ENCODE measurements at regions not wholly inside any gene's neighbourhood (a gene's known extent, or its start where the extent isn't known, plus 50 kb on each side); places are given as distances from the start of the nearest gene placed in this dataset.

DNA sequence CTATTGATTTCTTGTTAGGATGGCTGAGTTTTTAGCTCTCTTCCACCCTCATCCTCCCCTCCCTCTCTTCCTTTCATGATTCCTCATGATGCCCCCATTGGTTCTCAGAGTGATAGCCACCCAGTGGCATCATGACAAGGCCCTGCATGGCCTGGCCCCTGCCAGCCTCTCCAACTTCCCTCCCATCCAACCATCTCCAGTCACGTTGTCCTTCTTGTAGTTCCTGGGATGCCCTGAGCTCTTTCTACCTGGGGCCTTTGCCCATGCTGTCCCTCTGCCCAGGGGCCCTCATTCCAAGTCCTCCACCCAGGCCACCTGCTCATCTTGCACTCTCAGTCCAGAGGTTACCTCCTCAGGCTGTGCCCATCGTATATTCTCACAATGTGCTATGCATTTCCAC is 247.5 kb downstream of the TFCP2L1 start:
- no peak for FAIRE-seq

DNA sequence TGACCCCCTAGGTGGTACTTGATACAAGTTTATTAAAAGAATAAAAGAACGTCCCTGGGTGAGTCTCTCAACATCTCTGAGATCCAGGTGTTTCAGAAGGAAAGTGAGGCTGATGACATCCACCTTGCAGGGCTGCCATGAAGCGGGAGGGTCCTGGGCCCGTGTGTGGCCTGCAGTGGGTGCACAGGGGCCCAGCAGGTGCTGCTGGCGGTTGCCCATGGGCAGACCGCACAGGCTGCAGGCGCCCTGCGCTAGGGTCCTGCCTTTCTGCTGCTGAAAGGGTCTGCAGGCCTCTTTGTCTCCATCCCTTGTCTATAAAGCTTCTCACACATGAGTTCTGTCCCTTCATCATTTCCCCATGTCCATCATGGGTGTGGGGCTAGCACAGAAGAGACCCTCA is 247.0 kb downstream of the TFCP2L1 start:
- FAIRE-seq = no peak

DNA sequence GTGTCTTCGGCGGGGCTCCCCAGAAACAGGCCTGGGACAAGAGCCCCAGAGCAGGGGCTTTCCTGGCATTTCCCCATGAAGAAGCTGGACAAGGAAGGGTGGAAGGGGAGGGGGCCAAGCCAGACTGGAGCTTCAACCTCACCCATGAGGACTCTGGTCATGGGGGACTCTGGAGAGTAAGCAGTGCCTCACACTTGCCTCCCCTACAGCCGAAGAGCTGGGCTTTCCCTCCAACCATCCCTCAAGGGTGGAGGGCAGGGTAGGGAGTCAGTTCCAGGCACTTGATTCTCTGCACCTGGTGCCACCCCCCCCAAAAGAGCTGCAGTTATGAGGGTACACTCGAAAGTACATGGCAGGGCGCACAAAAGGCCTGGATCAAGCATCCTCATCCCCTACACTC is 246.6 kb downstream of the TFCP2L1 start:
- no peak for FAIRE-seq

DNA sequence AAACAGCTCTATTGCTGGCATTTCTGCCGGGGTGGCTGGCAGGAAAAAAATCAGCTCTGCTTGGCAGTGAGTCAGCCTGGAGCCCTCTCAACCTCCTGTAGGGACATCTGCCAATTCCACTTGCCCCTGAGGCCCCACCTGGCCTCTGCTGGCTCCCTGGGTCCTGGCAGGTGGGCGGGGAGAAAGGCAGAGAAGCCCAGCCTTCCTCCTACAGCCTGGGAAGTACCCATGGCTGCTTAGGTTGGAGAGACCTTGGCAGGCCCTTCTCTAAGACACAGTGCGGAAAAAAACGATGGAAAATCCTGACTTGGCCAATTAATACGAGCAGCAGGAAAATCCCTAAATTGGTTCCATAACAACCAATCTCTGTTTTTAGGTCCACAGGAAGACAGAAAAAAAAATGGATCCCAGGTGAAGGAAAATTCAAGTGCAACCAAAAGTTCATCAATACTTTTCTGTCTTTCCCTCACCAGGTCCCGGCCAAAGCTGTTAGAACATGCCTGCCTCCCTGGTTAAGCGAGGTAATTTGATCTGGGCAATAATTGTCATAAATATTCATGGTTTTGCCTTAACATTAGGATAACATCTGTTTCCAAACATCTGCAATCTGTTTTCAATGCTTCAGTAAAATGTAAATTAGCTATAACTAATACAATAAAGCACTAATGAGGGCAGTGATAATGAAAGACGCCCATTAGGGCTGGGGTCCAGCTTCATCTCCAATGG is 245.9 kb downstream of the TFCP2L1 start:
- no peak for FAIRE-seq

DNA sequence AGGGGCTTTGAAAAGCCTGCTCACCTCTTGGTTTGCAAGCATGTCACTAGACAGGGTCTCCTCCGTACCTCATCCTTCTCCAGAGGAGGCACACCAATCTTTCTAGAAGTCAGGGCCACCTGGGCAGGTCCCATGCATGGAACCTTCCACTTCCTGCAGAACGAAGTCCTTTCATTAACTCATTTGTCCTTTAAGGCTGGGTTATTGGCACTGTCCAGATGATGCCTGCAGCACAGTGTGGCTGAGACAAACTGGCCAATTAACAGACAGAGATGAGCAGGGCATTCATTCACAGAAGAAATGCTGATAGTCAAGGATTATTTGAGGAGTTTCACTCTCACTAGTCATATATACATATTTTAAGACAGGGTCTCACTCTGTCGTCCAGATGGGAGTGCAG is 245.3 kb downstream of the TFCP2L1 start:
- no peak for FAIRE-seq

DNA sequence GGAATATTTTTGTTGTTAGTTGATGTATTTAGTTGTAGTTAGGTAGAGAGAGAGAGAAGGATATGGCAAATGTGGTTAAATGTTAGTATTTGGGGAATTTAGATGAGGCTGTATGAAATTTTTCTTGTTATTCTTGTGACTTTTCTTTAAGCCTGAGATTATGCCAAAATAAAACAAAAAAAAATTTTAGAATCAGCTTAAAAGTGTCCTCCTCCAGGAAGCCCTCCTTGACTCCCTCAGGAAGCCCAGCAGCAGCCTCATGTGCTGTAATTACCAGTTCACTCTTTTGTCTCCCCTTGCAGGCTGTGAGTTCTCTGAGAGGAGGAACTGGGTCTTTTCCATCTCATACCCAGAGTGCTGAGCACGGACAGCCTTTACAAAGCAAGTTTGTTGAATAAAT is 243.5 kb downstream of the TFCP2L1 start:
- no peak for FAIRE-seq

DNA sequence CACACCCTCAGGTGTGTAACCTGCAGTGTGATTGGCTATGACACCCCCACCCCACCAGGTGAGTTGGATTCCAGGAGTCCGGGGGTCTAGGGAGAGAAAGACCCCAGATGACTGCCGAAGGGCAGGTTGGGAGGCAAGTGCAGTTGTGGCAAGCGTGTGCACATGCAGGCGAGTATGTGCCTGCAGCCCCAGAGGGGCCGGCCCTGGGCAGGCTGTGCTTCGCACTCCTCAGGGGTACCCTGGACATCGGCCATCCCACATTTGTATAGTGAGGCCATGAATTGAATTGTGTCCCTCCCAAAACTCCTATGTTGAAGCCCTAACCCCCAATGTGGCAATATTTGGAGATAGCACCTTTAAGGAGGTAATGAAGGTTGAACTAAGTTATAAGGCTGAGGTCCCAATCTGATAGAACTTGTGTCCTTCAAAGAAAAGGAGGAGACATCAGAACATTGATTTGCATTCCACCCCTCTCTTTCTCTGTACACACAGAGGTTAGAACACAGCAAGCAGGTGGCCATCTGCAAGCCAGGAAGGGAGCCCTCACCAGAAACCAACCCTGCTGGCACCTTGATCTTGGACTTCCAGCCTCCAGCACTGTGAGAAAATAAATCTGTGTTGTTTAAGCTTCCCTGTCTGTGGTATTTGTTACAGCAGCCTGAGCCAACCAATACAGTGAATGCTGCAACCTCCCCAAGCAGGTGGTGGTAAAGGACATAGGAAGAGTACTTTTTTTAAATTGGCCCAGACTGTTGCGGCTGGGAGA is 241.8 kb downstream of the TFCP2L1 start:
- no peak for FAIRE-seq

DNA sequence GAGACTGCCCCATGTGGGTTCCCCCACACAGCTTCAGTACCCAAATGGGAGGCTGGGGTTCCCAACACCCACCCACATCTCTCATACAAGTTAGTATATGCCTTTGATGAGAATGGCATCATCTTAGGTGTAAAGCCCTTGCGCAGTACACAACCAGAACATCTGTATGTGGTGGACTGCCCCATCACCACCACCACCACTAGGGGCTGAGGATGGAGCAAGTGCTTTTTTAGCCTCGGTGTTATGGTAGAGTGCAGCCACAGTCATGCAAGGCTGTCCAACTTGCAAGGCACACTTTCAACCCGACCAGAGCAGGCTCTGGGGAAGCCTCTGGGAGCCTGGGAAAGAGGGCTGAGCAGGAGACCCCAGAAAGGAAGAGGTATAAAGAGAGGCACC is 241.2 kb downstream of the TFCP2L1 start:
- FAIRE-seq = no peak

DNA sequence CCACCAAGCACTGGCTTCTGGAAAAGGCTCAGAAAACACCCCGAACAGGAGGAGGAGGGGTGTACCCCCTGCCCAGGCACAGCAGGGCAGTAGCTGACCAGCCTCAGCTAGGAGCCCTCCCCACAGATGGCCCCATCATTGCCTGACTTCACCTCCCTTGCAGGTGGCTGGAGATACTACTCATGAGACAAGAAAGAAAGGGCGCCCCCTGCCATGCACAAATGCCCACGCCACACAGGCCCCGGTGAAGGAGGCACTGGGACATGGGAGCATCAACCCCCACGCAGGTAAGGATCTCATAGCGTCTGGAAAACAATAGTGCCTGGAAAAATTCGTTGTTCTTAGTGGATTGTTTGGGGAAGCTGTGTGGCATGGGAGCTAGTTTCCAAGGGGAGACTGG is 240.6 kb downstream of the TFCP2L1 start:
- no peak for FAIRE-seq

DNA sequence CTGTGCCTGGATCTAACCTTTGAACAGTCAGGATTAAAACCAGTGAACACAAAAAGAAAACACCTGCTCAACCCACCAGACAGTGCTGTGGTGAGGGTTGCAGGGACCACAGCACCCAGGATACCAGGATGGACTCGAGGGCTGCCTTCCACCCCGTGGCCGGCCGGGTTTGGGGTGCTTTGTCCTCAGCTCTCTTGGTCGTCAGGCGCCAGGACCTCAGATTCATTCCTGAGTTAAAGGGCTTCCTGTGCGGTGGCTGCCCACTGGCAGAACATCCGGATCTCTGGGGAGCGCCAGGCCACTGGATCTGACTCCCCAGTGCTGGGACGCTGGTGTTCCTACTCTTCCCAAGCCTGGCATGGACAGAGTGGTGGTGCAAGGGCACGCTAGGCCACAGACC is 239.8 kb downstream of the TFCP2L1 start:
- no peak for FAIRE-seq

DNA sequence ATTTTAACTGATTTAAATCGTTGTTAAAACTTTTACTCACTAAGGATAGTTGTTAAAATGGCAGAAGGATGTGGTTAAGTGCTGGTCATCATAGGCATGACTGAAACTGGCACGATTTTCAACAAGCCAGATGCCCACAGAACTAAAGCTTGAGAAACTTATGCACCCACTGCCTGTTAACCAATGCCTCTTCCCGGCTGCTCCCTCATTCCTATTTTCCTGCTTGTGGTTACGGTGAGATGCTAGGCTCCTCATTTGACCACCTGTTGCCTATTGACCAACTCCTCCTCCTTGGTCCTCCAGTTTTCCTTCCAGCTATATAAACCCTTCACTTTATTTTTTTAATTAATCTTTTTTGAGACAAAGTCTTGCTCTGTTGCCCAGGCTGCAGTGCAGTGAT is 238.7 kb downstream of the TFCP2L1 start:
- FAIRE-seq = no peak

DNA sequence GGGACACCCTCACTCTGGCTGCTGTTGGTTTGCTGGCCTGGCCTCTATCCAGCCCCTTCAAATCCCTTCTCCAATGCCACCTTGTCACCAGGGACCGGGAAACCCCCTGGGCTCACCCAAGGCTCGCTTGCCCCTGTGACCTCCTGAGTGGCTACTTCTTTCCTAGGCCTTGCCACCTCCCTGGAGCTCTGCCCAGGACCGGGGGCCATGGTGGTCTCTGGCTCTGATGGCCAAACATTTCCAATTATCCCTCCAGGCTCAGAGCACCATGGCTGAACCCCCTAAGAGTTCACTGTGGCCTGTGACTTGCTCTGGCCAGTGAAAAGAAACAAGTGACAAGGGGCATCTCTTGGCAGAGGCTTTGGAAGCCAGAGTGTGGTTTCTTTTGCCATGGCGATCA is 237.6 kb downstream of the TFCP2L1 start:
- FAIRE-seq = no peak

DNA sequence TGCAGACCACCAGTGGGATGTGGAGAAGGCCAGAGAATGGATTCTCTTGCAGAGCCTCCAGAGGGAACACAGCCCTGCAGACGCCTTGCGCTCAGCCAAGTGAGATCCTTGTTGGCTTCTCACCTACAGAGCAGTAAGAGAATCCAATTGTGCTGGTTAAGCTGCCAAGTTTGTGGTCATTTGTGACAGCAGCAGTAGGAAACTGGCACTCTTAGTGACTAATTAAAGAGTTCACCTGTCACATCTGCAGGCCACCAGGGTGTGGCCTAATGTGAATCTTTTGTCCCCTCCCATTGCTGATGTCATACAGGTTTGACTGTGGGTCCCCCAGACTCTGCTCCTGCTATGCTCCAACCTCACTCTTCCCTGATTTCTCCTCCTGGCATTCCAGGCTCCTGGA is 235.9 kb downstream of the TFCP2L1 start:
- no peak for FAIRE-seq

DNA sequence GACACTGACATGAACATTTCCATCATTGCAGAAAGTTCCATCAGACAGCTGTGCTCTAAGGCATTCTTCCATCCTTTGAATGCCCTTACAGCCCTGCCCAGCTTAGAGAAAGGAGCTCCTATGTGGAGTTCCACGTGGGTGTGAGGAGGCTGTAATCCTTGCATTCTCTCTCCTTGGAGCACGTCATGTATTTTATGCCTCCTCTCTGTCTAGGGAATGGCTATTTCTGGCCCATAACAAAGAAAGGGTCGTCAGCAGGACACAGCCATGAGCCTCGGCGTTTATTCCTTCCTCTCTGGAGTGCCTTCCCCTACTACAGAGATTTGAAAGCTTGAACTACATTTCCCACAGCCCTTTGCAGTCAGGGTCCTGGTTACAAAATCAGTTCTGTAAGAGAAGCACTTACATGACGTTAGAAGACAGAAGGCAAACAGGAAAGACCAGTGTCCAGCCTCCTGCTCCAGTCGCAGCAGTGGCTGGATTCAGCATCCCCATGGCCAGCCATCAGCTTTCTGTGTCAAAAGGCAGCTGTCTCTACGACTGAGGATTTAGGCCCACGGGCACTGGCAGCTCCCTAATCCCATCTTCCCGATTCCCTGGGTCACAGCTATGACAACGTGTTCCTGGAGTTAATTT is 234.9 kb downstream of the TFCP2L1 start:
- no peak for FAIRE-seq

DNA sequence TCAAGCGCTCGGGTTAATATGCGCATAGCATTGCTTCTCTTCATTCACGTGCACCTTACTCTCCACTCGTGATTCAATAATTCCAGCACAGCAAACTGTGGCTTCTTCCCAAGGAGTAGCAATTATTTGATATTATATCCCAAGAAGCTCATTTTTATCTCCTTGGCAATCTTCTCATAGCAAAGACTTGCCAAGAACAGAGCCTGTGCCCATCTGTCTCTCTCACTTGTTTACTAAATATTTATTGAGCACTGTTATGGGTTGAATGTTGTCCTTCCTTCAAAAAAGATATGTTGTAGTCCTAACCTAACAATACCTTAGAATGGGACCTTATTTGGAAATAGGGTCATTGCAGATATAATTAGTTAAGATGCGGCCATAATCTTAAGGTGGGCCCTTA is 233.7 kb downstream of the TFCP2L1 start:
- no peak for FAIRE-seq

DNA sequence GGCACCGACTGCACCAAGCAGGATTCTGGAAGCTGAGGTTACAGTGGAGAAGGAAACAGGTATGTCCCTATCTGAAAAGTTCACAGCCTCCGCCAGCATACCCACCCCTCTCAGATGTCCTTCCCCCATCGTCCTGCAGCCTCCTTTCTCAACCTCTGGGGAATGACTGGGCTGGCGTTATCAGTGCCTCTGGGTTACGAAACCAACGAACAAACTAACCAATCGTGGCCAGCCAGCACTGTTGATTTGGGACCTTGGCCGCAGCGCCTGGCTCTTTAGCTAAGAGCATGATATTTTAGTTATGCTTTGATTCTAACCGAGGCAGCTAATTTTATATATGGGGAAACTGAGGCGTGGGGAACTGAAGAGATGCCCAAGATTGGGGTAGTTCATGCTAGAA is 233.0 kb downstream of the TFCP2L1 start:
- FAIRE-seq = no peak

DNA sequence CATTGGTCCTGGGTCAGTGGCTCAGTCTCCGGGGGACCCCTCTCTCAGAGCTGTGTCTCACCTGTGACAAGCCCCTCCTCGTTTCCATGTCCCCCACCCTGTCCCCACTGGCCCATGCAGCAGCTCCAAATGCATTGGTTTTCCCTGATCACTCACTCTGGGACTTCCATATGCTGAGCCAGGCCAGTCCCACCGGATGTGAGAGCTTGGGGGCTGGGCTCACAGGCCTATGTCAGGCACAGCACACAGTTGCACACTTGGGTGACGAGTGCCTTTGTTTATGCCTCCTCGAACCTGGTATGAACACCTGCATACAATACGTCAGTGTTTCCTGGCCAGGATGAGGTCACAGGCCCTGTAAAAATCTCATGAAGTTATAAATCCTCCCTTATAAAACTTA is 232.5 kb downstream of the TFCP2L1 start:
- FAIRE-seq = no peak

DNA sequence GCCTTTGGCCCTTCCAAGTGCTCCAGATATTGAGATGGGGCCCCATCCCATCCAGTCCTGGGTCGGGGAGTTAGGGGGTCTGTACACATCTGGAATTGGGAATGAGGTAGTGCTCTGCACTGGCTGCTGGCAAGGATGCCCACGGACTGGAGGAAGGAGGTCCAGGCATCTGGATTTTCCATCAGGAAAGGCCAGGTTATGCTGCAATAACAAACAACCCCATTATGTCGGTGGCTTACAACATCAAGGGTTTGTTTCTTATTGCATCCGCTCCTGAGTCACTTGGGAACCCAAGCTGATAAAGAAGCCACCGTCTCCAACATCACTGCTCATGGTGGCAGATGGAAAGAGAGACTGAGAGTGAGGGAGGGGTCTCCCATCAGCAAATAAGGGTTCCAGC is 229.9 kb downstream of the TFCP2L1 start:
- FAIRE-seq = no peak

DNA sequence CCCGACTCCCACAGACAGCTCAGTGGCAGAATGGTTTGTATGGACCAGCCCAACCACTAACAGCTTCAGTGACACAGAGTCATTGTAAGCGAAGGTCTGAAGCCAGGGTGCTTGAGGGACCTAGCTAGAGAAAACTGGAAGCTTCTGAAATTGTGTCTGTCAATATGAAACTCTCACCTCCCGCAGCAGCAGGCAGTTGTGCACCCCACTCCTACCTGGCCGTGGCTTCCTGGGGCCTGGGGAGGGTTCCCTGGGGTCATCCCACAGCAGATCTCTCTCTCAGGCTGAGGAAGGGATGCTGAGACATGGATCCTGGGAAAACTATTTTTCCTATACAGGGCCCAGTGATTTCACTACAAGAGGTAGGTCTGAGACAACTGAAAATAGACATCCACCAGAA is 229.5 kb downstream of the TFCP2L1 start:
- no peak for FAIRE-seq

DNA sequence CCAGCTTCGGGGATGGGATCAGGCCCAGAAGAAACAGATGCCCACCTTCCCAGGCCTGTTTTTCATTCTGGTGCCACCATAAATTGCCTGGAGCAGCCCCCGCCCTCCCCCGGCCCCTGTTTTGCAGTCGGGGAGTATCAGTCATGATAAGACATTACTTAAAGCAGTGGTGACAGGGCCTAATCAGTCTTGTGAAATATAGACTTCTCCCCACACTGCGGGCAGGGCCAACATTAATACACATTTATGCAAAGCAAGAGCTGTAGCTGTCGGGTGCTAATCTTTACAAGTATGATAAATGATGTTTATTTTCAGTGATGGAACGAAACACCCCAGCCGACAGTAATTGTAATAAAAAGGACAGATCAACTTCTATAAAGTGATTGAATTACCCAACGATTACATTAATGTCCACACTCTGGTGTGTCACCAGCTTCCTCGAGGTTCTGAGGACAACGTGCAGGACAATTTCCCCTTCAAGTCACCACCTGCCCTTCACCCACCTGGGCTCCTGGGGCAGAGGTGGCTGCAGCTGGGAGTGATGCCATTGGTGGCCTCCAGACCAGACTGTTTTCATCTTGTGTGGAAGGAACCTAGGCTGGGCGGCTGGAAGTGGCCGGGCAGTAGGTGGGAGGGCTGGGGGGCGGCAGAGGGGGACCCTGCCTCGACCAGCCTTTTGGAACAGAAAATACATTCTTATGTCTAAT is 226.0 kb downstream of the TFCP2L1 start:
- no peak for FAIRE-seq

DNA sequence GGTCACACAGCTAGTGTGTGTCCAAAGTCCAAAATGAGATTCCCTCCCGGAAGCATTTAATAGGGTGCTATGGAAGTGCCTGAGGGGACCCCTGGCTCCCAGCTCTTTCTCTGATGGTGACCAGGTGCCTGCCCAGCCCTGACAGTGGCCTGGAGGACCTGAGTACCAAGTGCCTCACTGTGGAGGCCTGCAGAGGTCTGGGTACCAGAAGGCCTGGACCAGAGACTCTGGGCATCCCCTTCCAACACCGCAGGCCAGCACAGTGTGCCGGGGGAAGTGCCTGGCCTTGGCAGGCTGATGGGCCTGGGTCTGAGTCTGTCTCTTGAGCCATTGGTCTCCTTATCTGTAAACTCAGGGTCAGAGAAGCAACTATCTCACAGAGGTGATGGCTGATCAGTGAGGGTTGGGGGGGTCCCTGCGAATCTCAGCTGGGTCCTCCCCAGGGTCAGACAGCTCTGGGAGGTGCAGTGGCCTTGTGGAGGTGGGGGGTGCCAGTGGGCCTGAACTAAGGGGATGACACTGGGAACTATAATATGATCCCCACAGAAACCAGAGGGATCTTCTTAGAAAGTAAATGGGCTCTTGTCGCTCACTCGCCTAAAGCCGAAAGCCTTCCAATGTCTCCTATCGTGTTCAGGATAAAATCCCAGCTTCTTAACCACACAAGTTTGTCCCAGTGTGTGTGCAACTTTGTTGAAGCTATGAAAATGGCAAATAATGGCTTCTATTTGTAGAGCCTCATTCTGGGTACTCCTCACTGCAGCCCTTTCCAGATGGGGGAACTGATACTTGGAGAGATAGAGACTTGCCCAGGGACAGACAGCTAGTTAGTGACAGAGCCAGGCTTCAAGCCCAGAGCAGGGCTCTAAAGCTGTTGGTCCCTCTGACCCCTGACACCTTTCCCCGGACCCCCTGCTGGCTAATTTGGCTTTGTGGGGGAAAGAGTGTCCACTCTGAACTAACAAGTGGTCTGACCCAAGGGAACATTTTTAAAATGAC is 225.1 kb downstream of the TFCP2L1 start:
- FAIRE-seq = no peak

DNA sequence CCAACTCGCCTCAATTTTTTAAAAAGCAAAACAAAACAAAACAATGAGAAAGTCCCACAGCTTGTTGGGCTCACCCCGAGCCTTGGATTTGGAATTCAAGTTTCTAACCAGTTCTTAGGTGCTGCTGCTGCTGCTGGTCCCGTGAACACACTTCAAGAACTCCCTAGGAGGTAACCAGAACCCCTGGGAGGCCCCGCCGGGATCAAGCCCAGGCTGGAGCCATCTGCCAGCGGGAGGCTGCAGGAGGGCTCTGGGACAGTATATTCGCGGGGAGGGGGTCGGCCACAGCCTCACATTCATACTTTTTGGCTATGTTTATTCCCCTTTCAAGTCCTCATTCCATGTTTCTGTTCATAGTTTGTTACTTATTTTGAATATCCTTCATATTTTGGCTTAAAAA is 223.4 kb downstream of the TFCP2L1 start:
- no peak for FAIRE-seq
